ENCODE measurements at regions not wholly inside any gene's neighbourhood (a gene's known extent, or its start where the extent isn't known, plus 50 kb on each side); places are given as distances from the start of the nearest gene placed in this dataset.

DNA sequence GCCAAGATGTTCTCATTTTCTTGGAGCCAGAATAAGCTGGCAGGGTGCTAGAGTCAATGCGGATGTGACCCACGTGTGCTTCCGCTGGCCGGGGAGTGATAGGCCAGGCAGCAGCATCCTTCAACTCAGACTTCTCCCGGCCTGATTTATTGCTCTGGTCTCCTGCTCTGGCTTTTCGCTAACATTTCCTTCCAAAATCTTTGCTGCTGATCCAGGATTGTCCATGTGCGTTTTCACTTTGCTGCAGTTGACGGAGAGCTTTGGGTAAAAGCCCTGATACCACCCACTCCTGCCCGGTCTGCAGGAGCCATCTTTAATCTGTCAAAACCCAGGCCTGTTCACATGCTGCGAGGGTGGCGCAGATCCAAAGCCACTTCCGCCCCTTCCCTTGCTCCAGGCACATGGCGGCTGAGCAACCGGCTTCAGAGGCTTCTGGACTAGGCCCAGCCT, 106.8 kb downstream of the CYP26A1 start:
- H3K27ac ChIP-seq (ENCODE audit: low read length) = no peak overlapping the region
- no peak overlapping the region for H3K9ac ChIP-seq (ENCODE audit: low read depth, low read length)
- H3K4me1 ChIP-seq (ENCODE audit: insufficient read depth, low read length) = 0 out of 2 replicates have a peak, but pooled peaks cover 3% of the 10 kb centered on the region
- no peaks in the 10 kb centered on the region for H3K36me3 ChIP-seq (ENCODE audit: insufficient read depth, low read depth, low read length)
- no peaks in the 10 kb centered on the region for H3K9me3 ChIP-seq (ENCODE audit: insufficient read depth, low read depth, low read length)
- no peak overlapping the region for H3K4me3 ChIP-seq (ENCODE audit: low read length)
- no peaks in the 10 kb centered on the region for H3K27me3 ChIP-seq (ENCODE audit: insufficient read depth, low read length)

DNA sequence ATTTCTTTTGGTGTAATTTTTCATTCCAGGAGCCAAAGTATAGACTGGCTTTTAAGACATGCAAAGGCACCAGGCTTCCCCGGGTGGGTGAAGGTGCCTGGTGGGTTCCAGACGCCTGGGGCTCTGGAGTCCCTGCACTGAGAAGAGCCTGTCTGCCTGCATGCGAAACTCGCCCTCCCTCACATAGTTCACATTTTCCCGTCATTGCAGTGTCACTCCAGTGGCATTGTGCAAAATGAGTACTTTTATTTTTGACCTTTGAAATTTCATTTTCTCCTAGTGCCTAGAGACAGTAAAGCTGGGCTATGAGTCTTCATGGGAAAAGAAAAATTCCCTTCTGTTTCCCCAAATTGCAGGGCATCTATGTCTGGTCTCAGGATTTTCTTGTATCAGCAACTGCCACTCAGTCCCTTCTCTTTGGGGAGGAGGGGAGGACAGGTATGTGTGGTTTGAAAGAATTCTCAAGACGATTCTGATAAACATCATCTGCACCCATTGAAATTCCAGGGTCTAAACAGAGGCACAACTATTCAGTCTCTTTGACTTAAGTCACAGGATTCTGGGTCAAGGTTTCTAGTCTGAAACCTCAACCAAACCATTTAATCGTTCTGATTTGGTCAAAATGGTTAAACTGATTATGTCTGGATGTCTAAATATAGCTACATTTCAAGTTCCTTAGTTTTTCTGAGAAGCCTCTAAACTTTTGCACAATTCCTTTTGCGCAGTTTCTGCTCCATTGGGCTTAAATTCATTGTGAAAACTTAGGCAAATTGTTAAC, 107.8 kb downstream of the CYP26A1 start:
- Histone ChIP-seq H3K4me1 (ENCODE audit: insufficient read depth, low read length) (0 out of 2 replicates have a peak, but pooled peaks cover 3% of the 10 kb centered on the region), H3K27ac (ENCODE audit: low read length) (no peak overlapping the region), H3K27me3 (ENCODE audit: insufficient read depth, low read length) (no peaks in the 10 kb centered on the region), H3K36me3 (ENCODE audit: insufficient read depth, low read depth, low read length) (no peaks in the 10 kb centered on the region), H3K9ac (ENCODE audit: low read depth, low read length) (no peak overlapping the region), H3K4me3 (ENCODE audit: low read length) (no peak overlapping the region), H3K9me3 (ENCODE audit: insufficient read depth, low read depth, low read length) (no peaks in the 10 kb centered on the region)

DNA sequence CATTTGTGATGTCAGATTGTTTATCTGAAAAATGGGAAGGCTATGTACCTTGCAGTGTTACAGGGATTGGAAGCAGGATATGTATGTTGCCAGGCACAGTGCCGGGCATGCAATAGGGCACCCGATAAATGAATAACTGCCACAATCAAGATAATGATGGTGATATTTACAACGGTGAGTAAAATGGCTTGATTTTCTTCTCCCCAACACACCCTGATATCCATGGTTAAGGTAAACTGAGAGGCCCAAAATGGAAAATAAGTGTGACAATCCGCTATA, 108.3 kb downstream of the CYP26A1 start:
- H3K27ac ChIP-seq (ENCODE audit: low read length) = no peak overlapping the region
- no peaks in the 10 kb centered on the region for H3K27me3 ChIP-seq (ENCODE audit: insufficient read depth, low read length)
- H3K9me3 ChIP-seq (ENCODE audit: insufficient read depth, low read depth, low read length) = no peaks in the 10 kb centered on the region
- no peak overlapping the region for H3K9ac ChIP-seq (ENCODE audit: low read depth, low read length)
- no peaks in the 10 kb centered on the region for H3K36me3 ChIP-seq (ENCODE audit: insufficient read depth, low read depth, low read length)
- H3K4me1 ChIP-seq (ENCODE audit: insufficient read depth, low read length) = 0 out of 2 replicates have a peak, but pooled peaks cover 3% of the 10 kb centered on the region
- no peak overlapping the region for H3K4me3 ChIP-seq (ENCODE audit: low read length)

DNA sequence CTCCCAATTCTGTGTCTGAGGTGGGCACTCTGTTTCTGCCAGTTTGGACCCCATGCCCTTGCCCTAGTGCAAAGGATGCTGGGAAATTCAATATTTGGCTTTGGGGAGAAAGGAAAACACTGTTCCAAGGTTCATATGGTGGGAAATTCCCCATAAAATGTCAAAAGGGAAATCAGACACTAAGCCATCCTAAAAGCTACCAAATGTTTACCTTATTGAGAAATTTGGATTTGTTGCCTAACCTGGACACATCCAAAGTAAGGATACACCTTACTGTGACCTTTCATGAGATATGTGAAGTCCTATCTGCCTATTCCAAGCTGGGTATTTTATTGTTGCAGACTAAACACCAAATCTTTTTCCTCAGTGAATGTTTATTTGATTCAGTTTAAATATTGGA, 109.1 kb downstream of the CYP26A1 start:
- H3K27ac ChIP-seq (ENCODE audit: low read length) = no peak overlapping the region
- H3K27me3 ChIP-seq (ENCODE audit: insufficient read depth, low read length) = no peaks in the 10 kb centered on the region
- H3K36me3 ChIP-seq (ENCODE audit: insufficient read depth, low read depth, low read length) = no peaks in the 10 kb centered on the region
- H3K4me3 ChIP-seq (ENCODE audit: low read length) = no peak overlapping the region
- 0 out of 2 replicates have a peak, but pooled peaks cover 3% of the 10 kb centered on the region for H3K4me1 ChIP-seq (ENCODE audit: insufficient read depth, low read length)
- H3K9ac ChIP-seq (ENCODE audit: low read depth, low read length) = no peak overlapping the region
- no peaks in the 10 kb centered on the region for H3K9me3 ChIP-seq (ENCODE audit: insufficient read depth, low read depth, low read length)

DNA sequence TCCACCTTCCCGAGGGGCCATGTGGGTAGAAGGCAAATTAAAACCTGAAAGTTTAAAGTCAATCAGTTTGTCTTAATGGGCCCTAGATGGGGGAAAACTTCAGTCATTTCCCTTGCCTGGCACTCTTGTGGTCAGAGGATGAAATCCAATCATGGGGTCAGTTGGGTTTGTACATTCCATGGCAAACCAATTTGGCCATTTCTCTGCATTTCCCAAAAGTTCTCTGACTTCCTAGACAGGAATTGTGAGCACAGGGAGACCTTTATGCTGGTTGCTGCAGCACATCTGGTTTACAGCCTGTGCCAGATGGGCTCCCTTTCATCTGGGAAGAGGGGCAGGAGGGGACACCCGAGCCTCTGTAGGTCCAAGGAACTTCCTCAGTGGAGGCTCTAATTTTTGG, 113.0 kb downstream of the CYP26A1 start:
- H3K27ac ChIP-seq (ENCODE audit: low read length) = no peak overlapping the region
- no peak overlapping the region for H3K9ac ChIP-seq (ENCODE audit: low read depth, low read length)
- no peaks in the 10 kb centered on the region for H3K36me3 ChIP-seq (ENCODE audit: insufficient read depth, low read depth, low read length)
- no peaks in the 10 kb centered on the region for H3K9me3 ChIP-seq (ENCODE audit: insufficient read depth, low read depth, low read length)
- H3K4me1 ChIP-seq (ENCODE audit: insufficient read depth, low read length) = no peaks in the 10 kb centered on the region
- H3K4me3 ChIP-seq (ENCODE audit: low read length) = no peak overlapping the region
- no peaks in the 10 kb centered on the region for H3K27me3 ChIP-seq (ENCODE audit: insufficient read depth, low read length)

DNA sequence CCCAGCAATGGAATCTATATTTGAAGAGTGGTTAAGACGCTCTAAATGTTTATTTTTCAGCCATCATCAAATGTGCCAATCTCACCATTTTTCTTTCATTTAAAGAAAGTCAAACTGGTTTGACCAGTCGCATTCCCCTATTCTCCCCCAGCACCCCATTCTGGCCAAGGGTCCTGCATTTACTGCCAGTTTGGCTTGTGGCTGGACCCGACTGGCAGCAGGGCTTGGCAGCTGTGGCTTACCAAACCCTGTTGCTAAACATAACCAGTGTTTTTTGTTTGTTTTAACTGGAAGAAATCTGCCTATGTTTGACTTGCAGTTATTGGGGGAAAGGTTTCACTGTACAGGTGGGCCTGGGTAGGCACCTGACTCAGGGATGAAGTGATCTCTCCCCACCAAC, 116.3 kb downstream of the CYP26A1 start:
- Histone ChIP-seq H3K9ac (ENCODE audit: low read depth, low read length) (no peak overlapping the region), H3K4me1 (ENCODE audit: insufficient read depth, low read length) (no peaks in the 10 kb centered on the region), H3K27me3 (ENCODE audit: insufficient read depth, low read length) (no peaks in the 10 kb centered on the region), H3K4me3 (ENCODE audit: low read length) (no peak overlapping the region), H3K27ac (ENCODE audit: low read length) (no peak overlapping the region), H3K9me3 (ENCODE audit: insufficient read depth, low read depth, low read length) (no peaks in the 10 kb centered on the region), H3K36me3 (ENCODE audit: insufficient read depth, low read depth, low read length) (no peaks in the 10 kb centered on the region)

DNA sequence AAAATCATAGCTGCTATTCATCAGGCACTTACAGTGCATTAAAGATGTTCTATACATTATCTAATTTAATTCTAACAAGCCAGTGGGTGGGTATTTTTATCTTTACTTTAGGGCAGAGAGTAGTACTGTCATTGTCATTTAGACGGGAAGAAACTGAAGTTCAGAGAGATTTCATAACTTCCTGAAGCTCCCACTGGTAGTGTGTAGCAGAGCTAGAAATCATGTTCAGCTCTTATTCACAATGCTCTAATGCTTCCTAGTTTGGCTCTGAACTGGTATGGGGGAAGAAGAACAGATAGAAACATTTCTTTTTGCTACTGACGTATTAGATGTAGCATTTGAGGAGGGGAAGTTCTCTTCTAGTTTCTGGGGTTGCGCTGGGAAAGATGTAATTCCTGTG, 116.7 kb downstream of the CYP26A1 start:
- Histone ChIP-seq H3K27ac (ENCODE audit: low read length) (no peak overlapping the region), H3K9ac (ENCODE audit: low read depth, low read length) (no peak overlapping the region), H3K4me3 (ENCODE audit: low read length) (no peak overlapping the region), H3K27me3 (ENCODE audit: insufficient read depth, low read length) (no peaks in the 10 kb centered on the region), H3K36me3 (ENCODE audit: insufficient read depth, low read depth, low read length) (no peaks in the 10 kb centered on the region), H3K4me1 (ENCODE audit: insufficient read depth, low read length) (no peaks in the 10 kb centered on the region), H3K9me3 (ENCODE audit: insufficient read depth, low read depth, low read length) (no peaks in the 10 kb centered on the region)

DNA sequence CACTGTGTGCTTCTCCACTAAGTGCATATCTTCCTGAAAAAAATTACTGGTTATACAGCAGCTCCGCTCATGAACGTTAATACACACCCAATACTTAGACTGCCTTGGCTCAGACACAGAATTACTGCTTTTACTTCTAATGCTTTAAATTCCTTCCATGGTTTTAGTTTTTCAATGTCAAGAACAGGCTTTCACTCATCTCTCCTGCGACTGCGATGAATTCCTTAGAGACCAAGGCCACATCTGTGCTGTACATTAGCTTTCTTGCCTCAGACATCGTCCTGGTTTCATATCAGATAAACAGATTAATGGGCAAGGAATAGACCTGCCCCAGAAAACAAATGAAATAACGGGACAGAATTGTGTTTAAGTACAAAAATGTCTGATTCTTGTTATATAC, 120.2 kb downstream of the CYP26A1 start:
- Histone ChIP-seq H3K9me3 (ENCODE audit: insufficient read depth, low read depth, low read length) (no peaks in the 10 kb centered on the region), H3K36me3 (ENCODE audit: insufficient read depth, low read depth, low read length) (no peaks in the 10 kb centered on the region), H3K27ac (ENCODE audit: low read length) (no peak overlapping the region), H3K27me3 (ENCODE audit: insufficient read depth, low read length) (no peaks in the 10 kb centered on the region), H3K4me3 (ENCODE audit: low read length) (no peak overlapping the region), H3K4me1 (ENCODE audit: insufficient read depth, low read length) (peaks cover 13% of the 10 kb centered on the region; the same call in 1 of the 2 replicates), H3K9ac (ENCODE audit: low read depth, low read length) (no peak overlapping the region)

DNA sequence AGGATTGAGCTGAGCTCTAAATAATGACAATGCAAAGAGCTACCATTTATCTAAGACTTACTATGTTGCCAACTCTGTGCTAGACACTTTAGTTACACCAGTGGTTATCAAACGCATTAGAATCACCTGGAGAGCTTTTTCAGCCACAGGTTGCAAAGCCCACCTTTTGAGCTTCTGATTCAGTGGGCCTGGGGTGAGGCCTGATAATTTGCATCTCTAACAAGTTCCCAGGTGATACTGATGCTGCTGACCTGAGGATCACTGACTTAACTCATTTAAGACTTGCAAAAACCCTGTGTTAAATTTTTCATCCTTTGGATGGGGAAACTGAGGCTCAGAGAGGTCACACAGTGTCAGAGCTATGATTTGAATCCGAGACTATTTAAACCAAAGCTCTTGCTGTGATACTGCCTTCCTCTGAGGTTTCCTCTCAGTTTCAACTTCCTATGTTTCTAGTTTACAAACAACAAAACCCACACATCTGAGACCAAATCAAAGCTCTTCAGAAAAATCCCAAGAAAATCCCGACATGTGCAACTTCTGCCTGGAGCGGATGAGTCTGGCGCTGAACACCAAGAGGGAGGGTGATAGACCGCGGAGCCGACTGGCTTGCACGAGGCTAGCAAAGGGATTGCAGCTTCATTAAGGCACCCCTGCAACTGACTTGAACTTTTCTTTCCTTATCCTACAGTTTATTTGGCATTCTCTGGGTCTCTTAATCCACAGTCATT, 124.9 kb downstream of the CYP26A1 start:
- Histone ChIP-seq H3K9ac (ENCODE audit: low read depth, low read length) (peak overlapping the region; percentile 34; the same call in 1 of the 2 replicates), H3K27me3 (ENCODE audit: insufficient read depth, low read length) (no peaks in the 10 kb centered on the region), H3K27ac (ENCODE audit: low read length) (peak overlapping the region; percentile 7), H3K4me1 (ENCODE audit: insufficient read depth, low read length) (peaks cover 20% of the 10 kb centered on the region; the same call in 1 of the 2 replicates), H3K36me3 (ENCODE audit: insufficient read depth, low read depth, low read length) (no peaks in the 10 kb centered on the region), H3K4me3 (ENCODE audit: low read length) (no peak overlapping the region), H3K9me3 (ENCODE audit: insufficient read depth, low read depth, low read length) (no peaks in the 10 kb centered on the region)

DNA sequence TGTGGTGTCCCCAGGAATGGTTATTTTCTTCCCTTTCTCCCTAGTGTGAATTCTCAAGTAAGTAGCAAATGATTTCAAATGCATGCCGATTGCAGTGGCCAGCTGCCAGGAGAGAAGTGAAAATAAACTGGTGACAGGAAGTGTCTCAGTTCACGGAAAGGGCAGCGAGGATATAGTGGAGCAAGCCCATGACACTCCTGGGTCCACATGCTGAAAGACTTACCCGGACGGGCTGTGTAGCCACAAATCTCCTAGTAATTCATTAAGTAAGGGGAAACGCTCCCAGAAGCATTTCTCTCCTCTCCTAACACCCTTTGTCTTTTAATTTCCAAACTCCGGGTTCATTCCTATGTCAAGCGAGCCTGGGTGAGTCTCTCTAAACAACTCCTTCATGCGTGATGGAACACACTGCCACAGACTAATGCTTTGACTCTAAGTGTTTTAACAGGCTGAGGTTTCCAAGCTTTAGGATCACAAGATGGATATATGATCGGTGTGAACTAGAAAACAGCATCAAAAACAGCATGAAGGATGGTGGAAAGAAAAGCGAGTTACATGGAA, 125.6 kb downstream of the CYP26A1 start:
- Histone ChIP-seq H3K27me3 (ENCODE audit: insufficient read depth, low read length) (no peaks in the 10 kb centered on the region), H3K36me3 (ENCODE audit: insufficient read depth, low read depth, low read length) (no peaks in the 10 kb centered on the region), H3K4me1 (ENCODE audit: insufficient read depth, low read length) (peaks cover 20% of the 10 kb centered on the region; the same call in 1 of the 2 replicates), H3K4me3 (ENCODE audit: low read length) (no peak overlapping the region), H3K27ac (ENCODE audit: low read length) (no peak overlapping the region), H3K9ac (ENCODE audit: low read depth, low read length) (peak overlapping the region; percentile 34; the same call in 1 of the 2 replicates), H3K9me3 (ENCODE audit: insufficient read depth, low read depth, low read length) (no peaks in the 10 kb centered on the region)

DNA sequence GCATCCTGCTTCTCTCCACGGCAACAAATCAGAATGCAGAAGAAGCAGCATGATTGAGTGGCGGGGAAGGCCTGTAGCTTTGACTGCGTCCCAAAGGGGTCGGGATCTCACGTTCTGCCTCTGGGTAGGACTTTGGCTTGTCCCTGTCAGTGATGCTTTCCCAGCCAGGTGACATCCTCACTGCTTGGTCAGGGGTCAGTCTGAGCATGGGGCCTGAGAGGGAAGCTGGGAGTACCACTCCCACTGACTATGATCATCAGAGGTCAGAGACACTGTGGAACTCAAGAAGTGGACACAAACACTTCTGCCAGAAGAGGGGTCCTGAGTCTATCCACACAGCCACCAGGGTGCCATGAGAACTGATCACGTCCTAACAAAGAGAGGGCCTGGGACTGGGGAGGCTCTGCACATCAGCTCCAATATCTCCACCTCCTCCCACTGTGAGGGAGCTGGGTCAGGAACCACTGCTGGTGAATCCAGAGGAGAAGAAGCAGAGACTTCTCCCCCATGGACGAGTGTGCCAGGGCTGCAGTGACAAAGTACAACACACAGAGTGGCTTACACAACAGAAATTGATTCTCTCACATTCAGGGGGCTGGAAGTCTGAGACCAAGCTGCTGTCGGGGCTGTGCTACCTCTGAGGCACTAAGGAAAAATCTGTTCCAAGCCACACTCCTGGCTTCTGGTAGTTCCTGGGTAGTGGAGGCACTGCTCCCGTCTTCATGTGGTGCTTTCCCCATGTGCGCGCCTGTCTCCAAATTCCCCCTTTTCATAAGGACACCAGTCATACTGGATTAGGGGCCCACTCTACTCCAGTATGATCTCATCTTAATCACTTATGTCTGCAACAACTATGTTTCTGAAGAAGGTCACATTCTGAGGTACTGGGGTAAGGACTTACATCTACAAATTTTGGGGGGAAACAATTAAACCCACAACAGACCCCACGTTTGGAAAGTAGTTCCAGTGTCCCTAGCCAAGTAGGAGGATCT, 131.1 kb downstream of the CYP26A1 start:
- Histone ChIP-seq H3K4me1 (ENCODE audit: insufficient read depth, low read length) (no peaks in the 10 kb centered on the region; the same call in 1 of the 2 replicates), H3K9me3 (ENCODE audit: insufficient read depth, low read depth, low read length) (no peaks in the 10 kb centered on the region), H3K36me3 (ENCODE audit: insufficient read depth, low read depth, low read length) (no peaks in the 10 kb centered on the region), H3K9ac (ENCODE audit: low read depth, low read length) (no peak overlapping the region), H3K27ac (ENCODE audit: low read length) (no peak overlapping the region), H3K27me3 (ENCODE audit: insufficient read depth, low read length) (no peaks in the 10 kb centered on the region), H3K4me3 (ENCODE audit: low read length) (no peak overlapping the region)

All from iPS-20b (cell line).